ENCODE measurements at regions not wholly inside any gene's neighbourhood (a gene's known extent, or its start where the extent isn't known, plus 50 kb on each side); places are given as distances from the start of the nearest gene placed in this dataset.

DNA sequence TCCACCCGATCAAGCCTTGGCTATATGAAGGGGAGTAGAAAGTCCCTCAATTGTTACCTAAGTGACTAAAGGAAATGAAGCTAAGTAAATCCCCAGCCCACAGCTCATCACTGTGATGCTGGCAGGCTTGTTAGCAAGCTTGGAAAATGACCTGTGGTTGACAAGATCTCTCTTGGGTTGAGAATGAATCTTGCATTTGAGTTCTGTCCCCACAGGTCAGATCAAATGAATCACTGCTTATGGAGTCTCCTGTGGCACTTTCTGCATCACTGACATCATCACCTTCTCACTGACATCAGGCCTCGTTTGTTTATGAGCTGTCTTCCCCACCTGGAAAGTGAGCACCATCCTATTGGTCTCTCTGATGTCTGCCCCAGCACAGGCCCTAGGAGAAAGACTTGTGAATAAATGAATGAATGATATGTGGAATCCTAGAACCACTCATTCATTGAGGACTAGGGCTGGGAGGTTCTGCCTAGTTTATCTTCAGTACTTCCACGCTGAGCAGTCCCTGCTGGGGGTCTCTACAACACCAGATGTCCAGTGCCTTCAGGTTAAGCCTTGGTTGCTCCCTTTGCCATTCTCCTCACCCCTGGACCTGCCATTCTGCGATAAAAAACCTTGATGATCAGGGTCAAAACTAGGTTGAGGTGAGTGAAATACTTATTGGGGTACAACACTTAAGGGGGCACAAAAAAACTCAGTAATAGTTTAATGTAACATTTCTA, 318.4 kb upstream of the MOCS1 start:
- TF ChIP-seq, protein P1, sequence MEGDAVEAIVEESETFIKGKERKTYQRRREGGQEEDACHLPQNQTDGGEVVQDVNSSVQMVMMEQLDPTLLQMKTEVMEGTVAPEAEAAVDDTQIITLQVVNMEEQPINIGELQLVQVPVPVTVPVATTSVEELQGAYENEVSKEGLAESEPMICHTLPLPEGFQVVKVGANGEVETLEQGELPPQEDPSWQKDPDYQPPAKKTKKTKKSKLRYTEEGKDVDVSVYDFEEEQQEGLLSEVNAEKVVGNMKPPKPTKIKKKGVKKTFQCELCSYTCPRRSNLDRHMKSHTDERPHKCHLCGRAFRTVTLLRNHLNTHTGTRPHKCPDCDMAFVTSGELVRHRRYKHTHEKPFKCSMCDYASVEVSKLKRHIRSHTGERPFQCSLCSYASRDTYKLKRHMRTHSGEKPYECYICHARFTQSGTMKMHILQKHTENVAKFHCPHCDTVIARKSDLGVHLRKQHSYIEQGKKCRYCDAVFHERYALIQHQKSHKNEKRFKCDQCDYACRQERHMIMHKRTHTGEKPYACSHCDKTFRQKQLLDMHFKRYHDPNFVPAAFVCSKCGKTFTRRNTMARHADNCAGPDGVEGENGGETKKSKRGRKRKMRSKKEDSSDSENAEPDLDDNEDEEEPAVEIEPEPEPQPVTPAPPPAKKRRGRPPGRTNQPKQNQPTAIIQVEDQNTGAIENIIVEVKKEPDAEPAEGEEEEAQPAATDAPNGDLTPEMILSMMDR (IDR thresholded peaks at IDR 0.05; ENCODE audit: insufficient read depth, low read depth, low read length), result no peak
- TF ChIP-seq EZH2 (IDR thresholded peaks at IDR 0.05; ENCODE audit: insufficient read depth, low read length), result no peak

Measured in astrocyte (in vitro differentiated cells and primary cell).